22Rv1 (cell line): ENCODE measurements at regions not wholly inside any gene's neighbourhood (a gene's known extent, or its start where the extent isn't known, plus 50 kb on each side); places are given as distances from the start of the nearest gene placed in this dataset.

Experiments
- ZFX ChIP-seq: fragments of 450-650 bp; IDR thresholded peaks from 2 replicates; pipeline ENCODE4 v1.6.1; 2017; ENCODE audit warnings: antibody characterized with exemption, borderline replicate concordance
- TF ChIP-seq, protein P1 (sequence below): fragments of 450-650 bp; IDR thresholded peaks from 2 replicates; pipeline ENCODE4 v1.5.1; 2017; ENCODE audit warnings: mild to moderate bottlenecking

GRCh38 chr9:103186959-103187358 is 191.8 kb downstream of the CYLC2 start:
- TF ChIP-seq, protein P1, sequence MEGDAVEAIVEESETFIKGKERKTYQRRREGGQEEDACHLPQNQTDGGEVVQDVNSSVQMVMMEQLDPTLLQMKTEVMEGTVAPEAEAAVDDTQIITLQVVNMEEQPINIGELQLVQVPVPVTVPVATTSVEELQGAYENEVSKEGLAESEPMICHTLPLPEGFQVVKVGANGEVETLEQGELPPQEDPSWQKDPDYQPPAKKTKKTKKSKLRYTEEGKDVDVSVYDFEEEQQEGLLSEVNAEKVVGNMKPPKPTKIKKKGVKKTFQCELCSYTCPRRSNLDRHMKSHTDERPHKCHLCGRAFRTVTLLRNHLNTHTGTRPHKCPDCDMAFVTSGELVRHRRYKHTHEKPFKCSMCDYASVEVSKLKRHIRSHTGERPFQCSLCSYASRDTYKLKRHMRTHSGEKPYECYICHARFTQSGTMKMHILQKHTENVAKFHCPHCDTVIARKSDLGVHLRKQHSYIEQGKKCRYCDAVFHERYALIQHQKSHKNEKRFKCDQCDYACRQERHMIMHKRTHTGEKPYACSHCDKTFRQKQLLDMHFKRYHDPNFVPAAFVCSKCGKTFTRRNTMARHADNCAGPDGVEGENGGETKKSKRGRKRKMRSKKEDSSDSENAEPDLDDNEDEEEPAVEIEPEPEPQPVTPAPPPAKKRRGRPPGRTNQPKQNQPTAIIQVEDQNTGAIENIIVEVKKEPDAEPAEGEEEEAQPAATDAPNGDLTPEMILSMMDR = no peak
- TF ChIP-seq ZFX = no peak
